NAMALWA (cell line): ENCODE measurements at regions not wholly inside any gene's neighbourhood (a gene's known extent, or its start where the extent isn't known, plus 50 kb on each side); places are given as distances from the start of the nearest gene placed in this dataset.
A peak's percentile ranks its signal among the peaks of the same experiment; 100 is the strongest.

Experiments
- DNase-seq: peaks from one replicate; pipeline ENCODE4 v3.0.0-alpha.2; 2015; ENCODE audit warnings: low spot score

DNA sequence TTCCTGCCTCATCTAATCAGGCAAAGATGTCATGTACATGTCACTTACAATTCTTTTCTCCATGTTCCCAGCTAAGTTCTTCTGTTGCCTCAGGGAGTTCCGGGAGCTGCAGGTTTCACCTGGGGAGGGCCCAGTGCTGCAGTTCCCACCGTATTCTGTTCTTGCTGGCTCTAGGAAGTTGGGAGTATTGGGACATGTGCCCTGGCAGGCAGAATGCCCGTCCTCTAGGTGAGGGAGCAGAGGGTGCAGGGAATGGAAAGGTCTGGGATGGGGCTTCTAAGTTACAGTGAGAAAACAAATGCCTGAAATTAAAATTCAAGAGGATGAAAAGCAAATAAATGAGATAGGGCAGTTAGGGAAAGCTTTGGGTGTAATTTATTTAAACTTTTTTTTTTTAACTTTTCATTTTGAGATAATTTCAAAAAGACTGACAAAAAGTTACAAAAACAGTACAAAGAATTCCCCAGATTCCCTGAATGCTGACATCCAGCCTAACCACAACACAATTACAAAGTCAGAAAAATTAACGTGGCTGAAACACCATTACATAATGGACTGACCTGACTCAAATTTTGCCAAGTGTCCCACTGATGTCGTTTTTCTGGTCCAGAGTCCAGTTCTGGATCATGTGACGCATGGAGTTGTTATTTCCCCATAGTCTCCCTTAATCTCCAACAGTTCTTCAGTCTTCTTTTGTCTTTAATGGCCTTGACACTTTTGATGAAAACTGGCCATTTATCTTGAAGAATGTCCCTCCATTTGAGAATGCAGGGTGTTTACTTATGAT, 187.2 kb upstream of the MYL2 start:
- DNase-seq: no peak

DNA sequence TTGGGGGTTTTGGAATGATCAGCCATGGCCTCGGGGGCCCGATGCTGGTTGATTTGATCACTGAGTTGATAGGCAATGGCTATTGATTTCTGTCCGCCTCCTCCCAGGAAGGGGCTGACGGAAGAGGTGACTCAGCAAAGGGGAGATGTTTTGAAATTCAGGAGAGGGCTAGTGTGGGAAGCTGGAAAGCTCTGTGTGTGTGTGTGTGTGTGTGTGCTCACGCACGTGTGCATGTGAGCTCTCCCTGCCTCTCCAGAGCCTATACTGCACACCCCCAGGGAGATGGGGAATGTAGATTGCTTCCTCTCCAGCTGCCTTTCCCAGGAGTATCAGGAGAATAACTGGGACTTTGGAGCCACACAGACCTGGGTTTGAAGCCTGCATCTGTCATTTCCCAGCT, 184.9 kb upstream of the MYL2 start:
- no peak for DNase-seq

DNA sequence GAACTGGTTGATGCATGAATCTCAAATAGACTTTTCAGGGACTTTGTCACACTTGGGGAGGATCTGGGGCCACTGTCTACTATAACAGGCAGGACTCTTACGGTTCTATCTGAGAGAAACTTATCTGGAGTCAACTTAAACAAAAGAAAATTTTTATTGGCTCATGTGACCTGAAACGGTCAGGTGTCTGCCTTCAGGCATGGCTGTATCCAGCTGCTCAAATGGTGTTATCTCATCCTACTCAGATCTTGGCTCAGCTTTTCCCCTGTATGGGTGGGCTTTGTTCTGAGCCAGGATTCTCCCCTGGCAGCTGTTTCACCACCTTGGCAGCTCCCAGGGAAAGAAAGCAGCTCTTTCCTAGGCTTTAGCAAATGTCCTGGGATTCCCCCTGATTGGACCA, 183.2 kb upstream of the MYL2 start:
- no peak for DNase-seq

DNA sequence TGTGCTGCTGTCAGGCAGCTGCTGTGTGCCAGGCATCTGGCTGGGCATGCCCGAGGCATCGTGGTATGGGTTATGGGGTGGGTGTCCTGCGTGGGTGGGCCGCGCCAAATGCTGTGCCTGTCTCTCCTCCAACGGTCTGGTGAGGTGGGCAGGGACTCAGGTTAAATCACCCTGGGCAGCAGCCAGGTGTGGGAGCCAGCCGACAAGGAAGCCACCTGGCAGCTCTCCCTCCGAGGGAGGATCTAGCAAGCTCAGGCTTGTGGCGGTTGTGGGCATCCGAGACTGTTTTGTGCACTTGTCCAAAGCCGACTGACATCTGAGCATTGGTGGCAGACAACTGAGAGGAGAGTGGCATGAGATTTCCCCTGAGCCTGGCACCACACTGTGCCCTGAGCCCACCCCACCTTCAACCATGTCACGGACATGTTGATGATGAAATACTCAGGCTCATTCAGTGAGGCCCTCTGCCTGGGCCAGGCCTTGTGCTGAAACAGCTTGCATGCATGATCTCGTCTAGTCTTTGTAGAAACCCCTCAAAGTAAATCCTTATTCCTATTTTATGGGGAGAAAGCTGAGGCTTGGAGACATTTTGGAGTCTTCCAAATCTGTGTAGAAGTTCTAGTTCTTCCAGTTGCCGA, 181.8 kb upstream of the MYL2 start:
- DNase-seq: no peak

DNA sequence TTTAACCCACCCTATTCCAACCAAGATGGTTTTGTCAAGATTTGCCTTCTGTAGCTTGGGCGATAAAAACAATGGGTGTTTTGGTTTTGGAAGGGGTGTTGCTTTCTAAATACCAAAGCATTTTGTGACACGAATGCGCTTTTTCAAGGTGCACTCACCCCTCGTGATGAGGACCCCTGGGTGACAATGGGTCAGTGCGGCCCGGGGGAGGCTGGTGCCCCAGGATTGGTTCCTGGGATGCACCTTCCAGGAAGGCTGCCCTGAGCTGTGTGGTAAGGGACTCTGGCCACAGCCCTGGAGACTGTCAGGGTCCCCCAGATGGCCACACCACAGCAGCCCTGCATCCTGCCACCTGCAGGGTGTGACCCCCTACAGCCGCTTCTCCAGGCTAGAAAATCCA, 180.6 kb upstream of the MYL2 start:
- no peak for DNase-seq

DNA sequence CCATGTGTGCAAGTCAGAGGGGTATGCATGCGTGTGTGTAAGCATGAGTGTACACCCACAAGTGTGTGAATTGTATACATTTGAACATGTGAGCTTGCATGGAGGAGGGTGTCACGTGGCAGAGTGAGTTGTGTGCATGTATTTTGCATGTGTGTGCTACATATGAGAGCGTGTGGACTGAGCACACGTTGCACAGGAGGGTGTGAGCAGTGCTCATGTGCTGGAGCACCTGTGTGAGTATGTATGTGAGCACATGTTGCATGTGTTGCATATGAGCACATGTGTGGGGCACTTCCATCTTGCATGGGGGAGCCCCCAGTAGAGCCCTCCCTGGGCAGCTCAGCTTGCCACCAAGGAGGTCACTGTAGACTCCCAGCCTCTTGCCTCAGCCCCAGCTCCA, 180.2 kb upstream of the MYL2 start:
- no peak for DNase-seq

DNA sequence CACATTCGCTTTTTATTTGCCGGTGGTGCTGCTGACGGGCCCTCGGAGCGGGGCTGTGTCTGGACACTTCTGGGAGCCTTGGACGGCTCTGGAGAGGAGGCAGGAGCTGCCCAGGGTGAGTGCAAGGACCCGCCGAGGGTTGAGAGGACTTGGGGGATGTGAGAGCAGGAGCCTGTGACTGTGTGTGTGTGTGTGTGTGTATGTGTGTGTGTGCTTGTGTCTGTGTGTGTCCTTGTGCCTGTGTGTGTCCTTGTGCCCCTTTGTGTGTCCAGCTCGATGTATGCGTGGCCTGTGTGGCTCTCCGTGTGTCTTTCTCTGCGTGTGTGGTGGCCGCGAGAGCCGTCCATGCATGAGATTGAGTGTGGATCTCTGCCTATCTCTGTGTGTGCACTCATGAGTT, 179.6 kb upstream of the MYL2 start:
- no peak for DNase-seq

DNA sequence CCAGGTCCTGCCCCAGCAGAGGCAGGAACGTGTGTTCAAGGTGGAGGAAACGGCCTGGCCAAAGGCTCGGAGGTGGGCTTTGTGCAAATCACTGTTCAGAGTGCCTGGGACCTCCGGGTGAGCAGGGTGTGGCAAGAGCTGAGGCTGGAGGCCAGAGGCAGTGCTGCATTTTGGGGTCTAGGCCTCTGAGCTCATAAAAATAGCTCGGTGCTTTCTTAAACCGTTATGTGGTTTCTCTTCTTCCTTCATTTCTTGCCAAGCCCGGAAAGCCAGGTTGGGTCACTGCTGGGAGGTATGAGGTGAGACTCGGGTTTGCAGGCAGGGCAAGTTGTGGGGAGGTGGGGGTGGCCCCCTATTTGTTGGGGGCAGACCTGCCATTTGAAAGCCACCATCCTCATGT, 178.8 kb upstream of the MYL2 start:
- no peak for DNase-seq

DNA sequence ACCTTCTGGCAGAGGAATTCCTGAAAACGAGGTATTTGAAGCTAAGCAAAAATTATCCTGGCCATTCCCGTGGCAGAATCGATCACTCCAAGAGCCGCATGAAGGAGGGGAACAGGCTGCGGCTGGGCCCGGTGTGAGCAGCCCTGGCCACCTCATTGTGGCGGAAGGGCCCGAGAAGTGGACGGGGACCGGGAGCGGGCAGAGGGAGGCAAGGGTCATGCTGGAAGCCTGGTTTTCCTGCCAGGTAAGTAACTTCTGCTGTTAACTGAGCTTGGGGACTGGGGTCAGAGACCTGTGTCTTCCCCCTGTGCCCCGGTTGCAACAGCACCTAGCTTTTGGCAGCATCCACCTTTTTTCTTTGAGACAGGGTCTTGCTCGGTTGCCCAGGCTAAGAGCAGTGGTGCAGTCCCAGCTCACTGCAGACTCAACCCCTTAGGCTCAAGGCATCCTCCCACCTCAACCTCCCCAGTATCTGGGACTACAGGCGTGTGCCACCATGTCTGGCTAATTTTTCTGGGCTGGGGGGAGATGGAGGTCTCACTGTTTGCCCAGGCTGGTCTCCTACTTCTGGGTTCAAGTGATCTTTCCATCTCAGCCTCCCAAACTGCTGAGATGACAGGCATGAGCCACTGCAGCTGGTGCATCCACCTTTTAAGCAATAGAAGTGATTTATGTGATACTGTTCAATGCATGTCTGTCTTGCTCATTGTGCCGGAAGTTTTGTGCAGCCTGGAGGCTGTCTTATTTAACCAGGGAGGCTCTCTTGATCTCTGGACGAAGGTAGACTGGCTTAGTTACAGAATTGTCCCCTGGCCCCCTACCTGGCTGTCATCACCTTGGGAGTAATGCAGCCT, 174.0 kb upstream of the MYL2 start:
- no peak for DNase-seq

DNA sequence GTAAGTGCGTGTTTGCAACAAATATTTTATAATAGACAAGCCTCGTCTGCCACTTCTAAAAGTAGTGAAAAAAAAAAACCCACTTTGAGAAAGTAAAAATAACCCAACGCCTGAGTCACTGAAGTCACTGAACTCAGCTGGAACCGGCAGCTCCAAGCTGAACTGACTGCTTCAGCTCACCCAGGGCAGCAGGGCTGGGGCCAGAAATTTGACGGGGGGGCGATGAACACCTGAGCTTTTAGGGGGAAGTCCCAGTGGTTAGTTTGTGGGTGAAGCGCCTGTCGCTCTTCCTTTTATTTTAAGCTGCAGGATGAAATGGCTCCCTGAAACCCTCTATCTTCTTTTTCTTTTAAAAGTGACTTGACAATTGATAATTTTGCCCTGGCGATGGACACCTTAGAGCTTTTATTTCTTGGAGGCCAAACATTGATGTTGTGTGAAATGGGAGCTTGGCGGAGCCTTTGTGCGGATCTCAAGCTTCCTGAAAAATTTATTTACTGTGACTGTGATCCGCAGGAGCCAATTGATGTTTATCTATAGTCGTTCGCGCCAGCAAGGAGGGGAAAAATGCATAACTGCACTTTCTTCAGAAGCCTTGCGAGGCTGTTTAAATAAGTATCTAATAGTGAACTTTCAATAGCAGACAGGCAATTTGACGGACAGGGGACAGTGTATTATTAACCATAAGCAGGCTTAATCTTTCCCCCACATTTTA, 173.2 kb upstream of the MYL2 start:
- DNase-seq: peak; percentile 20

DNA sequence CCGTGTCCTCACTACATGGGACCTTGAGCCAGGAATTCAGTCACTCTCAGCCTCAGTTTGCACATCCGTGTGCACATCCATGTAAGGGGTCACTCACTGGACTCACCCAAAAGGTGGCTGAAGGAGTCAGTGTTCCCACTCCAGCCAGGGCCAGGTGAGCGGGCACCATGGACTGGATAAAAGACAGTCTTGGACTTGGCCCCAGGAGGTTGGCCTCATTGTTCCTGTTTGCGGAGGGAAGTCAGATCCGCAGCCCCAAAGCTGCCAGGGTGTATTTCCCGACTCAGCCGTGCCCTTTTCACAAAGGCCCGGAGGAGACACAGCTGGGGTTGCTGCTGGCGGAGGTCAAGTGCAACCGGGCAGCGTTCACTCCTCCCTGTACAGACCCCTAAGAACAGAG, 170.7 kb upstream of the MYL2 start:
- DNase-seq: no peak

DNA sequence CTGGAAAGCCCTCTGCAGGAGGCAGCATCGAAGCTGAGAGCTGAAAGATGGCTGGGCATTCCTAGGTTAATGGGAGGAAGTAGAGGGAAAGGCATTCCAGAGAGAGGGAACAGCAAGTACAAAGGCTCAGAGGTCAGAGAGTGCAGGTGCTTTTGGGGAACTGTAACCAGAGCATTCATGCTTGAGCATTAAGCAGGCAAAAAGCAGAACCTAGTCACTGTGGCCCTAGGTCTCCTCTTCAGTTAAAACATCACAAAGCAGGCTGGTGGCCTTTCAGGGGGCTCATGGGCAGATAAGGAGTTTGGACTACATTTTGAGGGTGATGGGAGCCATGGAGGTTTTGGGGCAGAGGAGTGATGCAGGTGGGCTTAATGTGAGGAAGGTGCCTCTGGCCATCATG, 169.2 kb upstream of the MYL2 start:
- no peak for DNase-seq

DNA sequence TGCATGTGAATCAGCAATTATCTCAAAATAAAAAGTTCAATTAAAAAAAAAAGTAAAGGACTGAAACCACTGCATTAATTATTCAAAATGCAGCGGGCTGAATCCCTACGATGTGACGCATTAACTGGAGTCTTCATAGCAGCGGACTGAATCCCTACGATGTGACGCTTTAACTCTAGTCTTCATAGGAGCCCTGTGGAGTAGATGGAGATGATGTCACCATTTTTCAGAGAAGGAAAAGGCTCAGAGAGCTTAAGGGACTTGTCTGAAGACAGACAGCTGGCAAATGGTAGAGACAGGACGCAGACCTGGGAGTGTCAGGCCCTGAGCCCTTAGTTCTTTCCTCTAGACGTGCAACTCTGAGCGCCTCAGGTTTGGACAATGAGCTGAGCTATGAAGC, 168.0 kb upstream of the MYL2 start:
- DNase-seq: no peak

DNA sequence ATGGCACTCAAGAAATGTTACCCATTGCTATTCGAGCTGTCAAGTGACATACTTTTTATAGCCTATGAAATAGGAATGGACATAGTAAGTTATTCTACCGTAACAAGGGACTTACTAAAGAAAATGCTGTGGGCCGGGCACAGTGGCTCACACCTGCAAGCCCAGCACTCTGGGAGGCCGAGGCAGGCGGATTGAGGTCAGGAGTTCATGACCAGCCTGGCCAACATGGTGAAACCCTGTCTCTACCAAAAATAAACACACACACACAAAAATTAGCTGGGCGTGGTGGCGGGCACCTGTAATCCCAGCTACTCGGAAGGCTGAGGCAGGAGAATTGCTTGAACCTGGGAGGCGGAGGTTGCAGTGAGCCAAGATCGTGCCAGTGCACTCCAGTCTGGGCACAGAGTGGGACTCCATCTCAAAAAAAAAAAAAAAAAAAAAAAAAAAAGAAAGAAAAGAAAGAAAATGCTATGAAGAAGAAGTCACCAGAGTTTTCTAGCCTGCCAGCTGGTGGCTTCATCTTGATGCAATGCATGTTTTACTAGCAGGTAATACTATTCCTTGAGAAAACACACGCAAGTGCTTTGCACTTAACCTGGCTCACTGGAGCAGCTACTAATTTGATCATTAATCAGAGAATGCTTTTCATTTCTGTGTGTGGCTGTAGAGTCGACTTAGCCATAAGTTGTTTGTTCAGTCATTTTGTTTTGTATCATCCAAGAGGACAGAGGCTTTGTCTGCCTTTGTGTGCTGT, 166.7 kb upstream of the MYL2 start:
- DNase-seq: no peak

DNA sequence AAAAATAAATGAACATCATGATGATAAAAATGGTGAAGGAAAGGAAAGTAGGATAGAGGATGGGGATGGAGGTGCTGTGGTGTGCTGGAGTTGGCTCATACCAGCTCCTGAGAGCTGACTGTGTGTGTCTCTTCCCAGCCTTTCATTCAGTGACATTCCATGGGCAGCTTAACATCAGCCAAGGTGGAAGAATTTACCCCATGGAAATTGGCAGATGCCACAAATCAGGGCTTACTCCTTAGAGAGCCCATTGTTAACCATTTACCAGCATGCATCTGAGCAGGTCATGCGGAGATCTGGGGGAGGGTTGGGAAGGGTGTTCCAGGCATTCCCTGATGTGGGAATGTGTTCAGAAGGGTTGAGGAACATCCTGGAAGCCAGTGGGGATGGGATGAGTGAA, 164.7 kb upstream of the MYL2 start:
- DNase-seq: no peak

DNA sequence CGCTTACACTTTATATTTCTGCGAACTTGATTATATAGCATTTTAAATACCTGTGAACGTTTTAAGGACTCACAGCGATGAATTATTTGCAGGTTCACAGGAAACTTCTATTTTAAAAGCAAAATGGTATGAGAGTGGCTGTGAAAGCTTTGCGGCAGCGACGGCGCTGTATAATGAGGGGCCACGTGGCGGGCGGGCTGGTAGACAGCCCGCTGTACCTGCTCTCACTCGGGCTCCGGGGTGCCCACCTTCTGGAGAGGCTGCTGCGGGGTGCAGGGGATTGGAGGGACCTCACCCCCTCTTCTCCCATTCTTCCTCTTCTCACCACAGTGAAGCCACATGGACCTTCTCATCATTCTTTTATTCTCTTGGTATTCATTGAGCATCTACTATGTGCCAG, 164.2 kb upstream of the MYL2 start:
- no peak for DNase-seq

DNA sequence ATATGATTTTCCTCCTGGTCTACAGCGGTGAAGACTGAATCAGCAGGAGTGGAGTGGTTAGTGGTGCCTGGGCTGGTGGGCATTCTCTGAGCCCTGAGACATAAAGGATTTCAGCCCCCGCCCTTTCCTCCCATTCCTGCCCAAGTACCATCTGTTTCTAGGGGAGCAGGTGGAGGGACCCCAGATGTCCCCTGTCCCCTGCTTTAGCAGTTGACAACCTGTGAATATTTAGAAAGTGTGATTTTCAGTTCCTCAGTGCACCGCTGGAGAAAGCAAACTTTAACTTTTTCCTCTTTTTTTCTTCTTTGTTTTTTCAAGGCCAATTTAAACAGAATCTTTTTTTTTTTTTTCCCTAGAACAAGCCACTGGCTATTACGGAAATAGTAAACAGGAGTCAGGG, 163.8 kb upstream of the MYL2 start:
- no peak for DNase-seq

DNA sequence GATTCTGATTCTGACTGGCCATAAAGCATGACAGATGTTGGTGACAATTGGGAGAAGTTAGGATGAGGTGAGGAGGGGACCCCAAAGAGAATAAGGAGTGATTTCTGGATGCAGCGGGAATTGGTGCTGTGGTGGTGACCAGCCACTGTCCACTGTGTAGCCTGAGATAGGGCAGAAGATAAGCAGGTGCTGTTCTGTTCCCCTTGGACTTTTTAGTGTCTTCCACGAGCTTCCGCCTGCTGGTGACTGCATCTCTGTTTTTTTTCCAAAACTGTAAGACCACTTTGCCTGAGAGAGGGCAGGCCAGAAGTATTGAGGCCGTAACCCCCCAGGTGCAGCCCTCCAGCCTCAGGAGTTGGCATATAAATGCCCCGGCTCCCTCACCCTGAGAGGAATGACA, 161.2 kb upstream of the MYL2 start:
- no peak for DNase-seq

DNA sequence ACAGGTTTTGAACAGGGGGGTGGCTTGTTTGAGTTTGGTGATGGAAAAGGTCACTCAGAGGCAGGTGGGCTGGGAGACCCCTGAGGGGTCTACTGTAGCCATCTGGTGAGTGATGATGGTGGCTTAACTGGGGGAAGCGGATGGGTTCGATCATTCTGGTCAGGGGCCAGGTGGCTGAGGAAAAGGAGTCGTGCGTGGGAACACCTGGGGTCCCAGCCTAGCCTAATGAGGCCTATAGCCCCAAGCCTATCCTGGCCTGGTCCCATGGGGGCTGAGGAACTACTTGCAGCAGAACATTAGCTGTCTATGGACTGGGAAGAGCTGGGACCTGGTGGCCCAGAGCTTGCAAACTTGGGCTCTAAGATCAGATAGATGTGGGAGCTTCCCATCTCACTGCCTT, 158.4 kb upstream of the MYL2 start:
- DNase-seq: no peak

DNA sequence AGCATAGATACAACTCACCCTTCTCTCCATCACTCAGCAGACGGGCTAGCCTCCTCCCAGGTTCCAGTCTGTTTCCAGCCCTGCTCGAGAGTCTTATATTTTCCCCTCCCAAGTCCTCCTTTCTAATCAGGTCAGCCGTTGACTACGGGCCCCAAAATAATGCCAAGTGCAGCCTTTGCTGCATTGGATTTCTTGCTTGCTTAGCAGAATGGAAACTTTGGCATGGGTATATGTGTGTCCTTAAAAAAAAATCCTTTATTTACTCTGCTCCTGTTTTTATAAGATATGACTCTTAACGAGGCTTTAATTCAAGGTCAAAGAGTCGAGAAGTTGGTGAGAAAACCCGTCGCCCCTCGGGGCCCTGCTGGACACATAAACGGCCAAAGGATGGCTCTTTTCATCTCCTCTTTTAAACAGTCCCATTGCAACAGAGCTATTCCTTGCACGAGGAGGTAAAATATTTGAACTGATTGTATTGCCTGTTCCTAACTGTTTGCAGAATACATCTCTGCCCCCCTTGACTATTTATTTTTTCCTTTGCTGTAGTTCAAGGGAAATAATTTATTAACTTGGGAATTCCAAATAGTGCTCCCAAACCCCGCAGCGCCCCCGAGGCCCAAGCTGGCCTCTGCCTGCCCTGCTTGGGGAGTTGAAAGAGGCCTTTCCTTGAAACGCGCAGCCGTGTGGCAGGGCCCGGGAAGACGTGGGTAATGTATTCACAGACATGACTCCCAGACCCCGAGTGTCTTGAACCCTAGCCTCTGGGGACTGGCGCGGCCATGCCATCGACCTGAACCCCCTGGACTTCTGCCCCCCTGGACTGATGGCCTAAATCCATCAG, 156.5 kb upstream of the MYL2 start:
- DNase-seq: no peak

DNA sequence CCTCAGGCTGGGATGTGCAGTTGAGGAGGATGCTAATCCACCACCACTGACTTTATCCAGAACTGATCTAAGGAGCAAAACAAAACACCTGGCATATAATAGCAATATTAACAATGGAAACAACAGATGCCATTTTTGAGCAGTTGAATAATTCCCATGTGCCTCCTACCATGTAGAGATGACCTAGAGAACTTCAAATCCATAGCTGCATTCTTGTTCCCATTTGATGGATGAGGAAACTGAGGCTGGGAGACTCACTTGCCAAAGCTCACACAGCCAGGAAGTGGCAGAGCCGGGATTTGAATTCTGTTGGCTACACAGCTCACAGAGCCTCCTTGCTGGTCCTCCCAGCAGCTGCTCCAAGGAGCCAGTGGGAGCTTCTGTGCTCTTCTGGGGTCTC, 155.8 kb upstream of the MYL2 start:
- no peak for DNase-seq
